IMR-90 (cell line): ENCODE measurements at regions not wholly inside any gene's neighbourhood (a gene's known extent, or its start where the extent isn't known, plus 50 kb on each side); places are given as distances from the start of the nearest gene placed in this dataset.

Experiments used
- ATAC-seq: fragments of 200-7000 bp; cut with Tn5 transposase; 2 replicates; pipeline ENCODE4 v1.9.1; 2020; ENCODE audit warnings: low read depth, mild to moderate bottlenecking, moderate library complexity
- BruUV-seq: library from RNA; stranded (reverse); fragments of 400-500 nt; replicated peaks from 2 replicates; lab custom pipeline; 2021; lab: Mats Ljungman, UMichigan
- CTCF ChIA-PET: fragments of 300-600 bp; formaldehyde crosslinking; extraction: SDS; loops from one replicate; lab custom pipeline; 2021; ENCODE audit warnings: antibody characterized with exemption; lab: Yijun Ruan, JAX
- POLR2A ChIA-PET: fragments of 300-600 bp; sonication (Branson Sonifier 250); formaldehyde crosslinking; loops from one replicate; lab custom pipeline; 2022; ENCODE audit warnings: antibody characterized with exemption; ENCODE audit not compliant: unreplicated experiment; lab: Charles Lee
- DNase-seq: peaks from one replicate; pipeline ENCODE4 v3.0.0; 2013
- H2AFZ ChIP-seq: replicated peaks from 2 replicates; pipeline ENCODE3; 2013; ENCODE audit warnings: low read length, mild to moderate bottlenecking; ENCODE audit not compliant: poor library complexity
- H2AK5ac ChIP-seq: 2 replicates; pipeline ENCODE4 v1.6.1; 2013; ENCODE audit warnings: low read depth, low read length, inconsistent platforms
- H2AK9ac ChIP-seq: replicated peaks from 2 replicates; pipeline ENCODE3; 2013; ENCODE audit warnings: mild to moderate bottlenecking, low read depth, low read length, moderate library complexity; ENCODE audit not compliant: poor library complexity
- H2BK120ac ChIP-seq: 2 replicates; pipeline ENCODE4 v1.6.1; 2013; ENCODE audit warnings: low read depth, low read length, inconsistent platforms
- H2BK15ac ChIP-seq: 3 replicates; pipeline ENCODE4 v1.6.1; 2013; ENCODE audit warnings: low read depth, low read length, inconsistent platforms
- H2BK20ac ChIP-seq: 2 replicates; pipeline ENCODE4 v1.6.1; 2013; ENCODE audit warnings: low read depth, mild to moderate bottlenecking, inconsistent platforms, low read length, moderate library complexity
- H2BK5ac ChIP-seq: 2 replicates; pipeline ENCODE4 v1.6.1; 2013; ENCODE audit warnings: mild to moderate bottlenecking, low read depth, low read length, inconsistent platforms; ENCODE audit not compliant: poor library complexity, severe bottlenecking
- H3K14ac ChIP-seq: replicated peaks from 2 replicates; pipeline ENCODE4 v1.6.1; 2013; ENCODE audit warnings: low read depth, low read length, inconsistent platforms
- H3K18ac ChIP-seq: 2 replicates; pipeline ENCODE4 v1.6.1; 2013; ENCODE audit warnings: low read depth, low read length, control low read depth
- H3K23ac ChIP-seq: 2 replicates; pipeline ENCODE4 v1.6.1; 2013; ENCODE audit warnings: low read depth, low read length, inconsistent platforms
- H3K27ac ChIP-seq: 2 replicates; pipeline ENCODE4 v1.5.1; 2013; ENCODE audit warnings: mild to moderate bottlenecking, control low read depth, low read length; ENCODE audit not compliant: insufficient read depth
- H3K27me3 ChIP-seq: 2 replicates; pipeline ENCODE4 v1.6.1; 2013; ENCODE audit warnings: low read length; ENCODE audit not compliant: control insufficient read depth, insufficient read depth
- H3K36me3 ChIP-seq: 2 replicates; pipeline ENCODE4 v1.6.1; 2013; ENCODE audit warnings: low read length, mixed read lengths; ENCODE audit not compliant: control insufficient read depth, insufficient read depth
- H3K4ac ChIP-seq: 2 replicates; pipeline ENCODE4 v1.6.1; 2013; ENCODE audit warnings: low read depth, low read length, inconsistent platforms
- H3K4me1 ChIP-seq: 2 replicates; pipeline ENCODE4 v1.6.1; 2013; ENCODE audit warnings: low read length, mixed read lengths; ENCODE audit not compliant: control insufficient read depth, insufficient read depth
- H3K4me2 ChIP-seq: 2 replicates; pipeline ENCODE4 v1.6.1; 2013; ENCODE audit warnings: low read depth, mild to moderate bottlenecking, control low read depth, low read length, moderate library complexity
- H3K4me3 ChIP-seq: 2 replicates; pipeline ENCODE4 v1.5.1; 2013; ENCODE audit warnings: low read depth, mild to moderate bottlenecking, control low read depth, low read length, moderate library complexity; ENCODE audit not compliant: insufficient read depth
- H3K56ac ChIP-seq: 2 replicates; pipeline ENCODE4 v1.6.1; 2013; ENCODE audit warnings: low read length, inconsistent platforms; ENCODE audit not compliant: insufficient read depth; ENCODE audit errors: extremely low read depth
- H3K79me1 ChIP-seq, 2 experiments: 2 replicates each; pipeline ENCODE4 v1.6.1; 2013; ENCODE audit warnings: low read length in 2 of 2, inconsistent platforms in 1 of 2, low read depth in 1 of 2
- H3K9ac ChIP-seq: 2 replicates; pipeline ENCODE4 v1.6.1; 2013; ENCODE audit warnings: low read depth, low read length, control low read depth
- H3K9me1 ChIP-seq: 2 replicates; pipeline ENCODE4 v1.6.1; 2013; ENCODE audit warnings: low read length, inconsistent platforms; ENCODE audit not compliant: insufficient read depth
- H3K9me3 ChIP-seq: 2 replicates; pipeline ENCODE4 v1.6.1; 2013; ENCODE audit warnings: low read length; ENCODE audit not compliant: control insufficient read depth, insufficient read depth
- H4K20me1 ChIP-seq: 2 replicates; pipeline ENCODE4 v1.6.1; 2013; ENCODE audit warnings: low read length, inconsistent platforms; ENCODE audit not compliant: insufficient read depth
- H4K5ac ChIP-seq: 2 replicates; pipeline ENCODE4 v1.6.1; 2013; ENCODE audit warnings: mild to moderate bottlenecking, low read depth, low read length, control low read depth
- H4K8ac ChIP-seq, 2 experiments: 2 replicates each; pipeline ENCODE4 v1.6.1; 2013; ENCODE audit warnings: low read depth in 2 of 2, low read length in 2 of 2, control low read depth in 1 of 2, inconsistent platforms in 1 of 2
- H4K91ac ChIP-seq: 2 replicates; pipeline ENCODE4 v1.6.1; 2013; ENCODE audit warnings: low read depth, low read length, inconsistent platforms; ENCODE audit not compliant: insufficient read depth
- CEBPB ChIP-seq: IDR thresholded peaks from 2 replicates; pipeline ENCODE4 v1.6.1; 2012; ENCODE audit warnings: low read depth, low read length, improper control_type of control experiment
- FOS ChIP-seq: fragments of 150-350 bp; IDR thresholded peaks from 2 replicates; pipeline ENCODE4 v1.6.1; 2016; ENCODE audit warnings: low read depth, low read length
- RFX5 ChIP-seq: IDR thresholded peaks from 2 replicates; pipeline ENCODE4 v1.8.0; 2012; ENCODE audit warnings: low read depth, mild to moderate bottlenecking, low read length, moderate library complexity
- dilution Hi-C: fragments of 300-500 bp; cut with HindIII; formaldehyde crosslinking; loops from one replicate; pipeline ENCODE4 v1.14.3; 2018; ENCODE audit warnings: low sequenced_read_pairs; ENCODE audit not compliant: unreplicated experiment
- in situ Hi-C: fragments of 300-500 bp; cut with MboI; formaldehyde crosslinking; loops from 3 replicates; pipeline ENCODE4 v1.14.3; 2019; ENCODE audit warnings: low sequenced_read_pairs, inconsistent platforms, mixed read lengths
- intact Hi-C: fragments of 100-400 bp; cut with micrococcal nuclease; formaldehyde crosslinking; loops from 2 replicates; pipeline ENCODE4 v1.10.0; 2022

GRCh38 chr11:111148953-111149352 is 96.6 kb upstream of the POU2AF2 start:
- Histone ChIP-seq H3K9me1 (no peaks in the 10 kb centered on the region), H3K23ac (no peak overlapping the region), H3K9ac (no peak overlapping the region), H2AK9ac (no peak overlapping the region), H3K4me1 (no peaks in the 10 kb centered on the region; the same call in 1 of the 2 replicates), H2AK5ac (no peak overlapping the region), H3K79me1 (no peaks in the 10 kb centered on the region), H2BK15ac (no peak overlapping the region), H4K5ac (no peak overlapping the region), H3K4ac (no peak overlapping the region), H2AFZ (no peak overlapping the region), H3K4me2 (no peak overlapping the region), H2BK5ac (no peak overlapping the region), H3K56ac (no peak overlapping the region), H4K20me1 (no peaks in the 10 kb centered on the region), H3K18ac (peak overlapping the region; percentile 21; the same call in 1 of the 2 replicates), H3K4me3 (no peak overlapping the region), H3K36me3 (no peaks in the 10 kb centered on the region), H4K91ac (no peak overlapping the region), H2BK120ac (no peak overlapping the region), H3K27ac (no peak overlapping the region), H4K8ac (no peak overlapping the region), H3K27me3 (no peaks in the 10 kb centered on the region), H2BK20ac (no peak overlapping the region), H3K14ac (0 out of 2 replicates have a peak overlapping the region, but pooled peaks have one; percentile 50), H3K9me3 (no peaks in the 10 kb centered on the region)
- intact Hi-C loops (no loop called here), in situ Hi-C loops (no loop called here), dilution Hi-C loops (no loop called here)
- TF ChIP-seq RFX5 (no peak), FOS (0 out of 2 replicates have a peak, but pooled peaks have one; percentile 35), CEBPB (peak; percentile 73)
- DNase-seq (peak; percentile 37), ATAC-seq (no peak; the same call in 1 of the 2 replicates)
- ChIA-PET POLR2A (no interaction called here), CTCF (no interaction called here)
- no TSS peak for BruUV-seq
